Activated CD8-positive, alpha-beta memory T cell treated with anti-CD3 and anti-CD28 coated beads for 48 hours (primary cell): ENCODE measurements at regions not wholly inside any gene's neighbourhood (a gene's known extent, or its start where the extent isn't known, plus 50 kb on each side); places are given as distances from the start of the nearest gene placed in this dataset.

Experiments
- DNase-seq, 3 experiments: peaks; one replicate each; pipeline ENCODE4 v3.0.0-alpha.2; 2020; ENCODE audit warnings: low read depth in 2 of 3, low spot score in 2 of 3

- no peak for DNase-seq
Measured at GRCh38 chr15:77798151-77798835, 165.6 kb upstream of the LINGO1 start.

GRCh38 chr15:77797270-77797669 lies 164.6 kb upstream of the LINGO1 start:
- no peak for DNase-seq

- DNase-seq = no peak
Measured at GRCh38 chr15:77796046-77796729, 163.5 kb upstream of the LINGO1 start.

- DNase-seq = no peak
Measured at GRCh38 chr15:77795446-77795845, 162.7 kb upstream of the LINGO1 start.

GRCh38 chr15:77791941-77792340 lies 159.2 kb upstream of the LINGO1 start:
- no peak for DNase-seq

DNA sequence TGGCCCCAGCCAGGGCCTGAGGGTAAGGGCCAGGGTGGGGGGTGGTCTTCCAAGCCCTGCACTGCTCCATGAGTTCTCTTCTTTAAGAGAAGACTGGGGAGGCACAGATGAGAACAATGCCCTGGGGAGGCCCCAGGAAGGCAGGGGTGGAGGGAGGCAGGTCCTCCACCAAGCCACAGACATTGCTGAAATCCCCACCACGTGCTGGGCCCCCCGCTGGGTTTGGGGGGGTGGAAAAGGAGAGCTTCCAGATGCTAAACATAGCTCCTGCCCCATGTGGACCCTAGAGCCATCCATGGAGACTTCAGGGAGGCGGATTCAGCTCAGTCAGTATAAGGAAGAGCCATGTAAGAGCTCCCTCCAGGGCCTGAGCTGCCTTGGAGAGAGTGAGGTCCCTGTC lies 157.8 kb upstream of the LINGO1 start:
- no peak for DNase-seq

GRCh38 chr15:77786956-77787355 lies 154.2 kb upstream of the LINGO1 start:
- no peak for DNase-seq

DNA sequence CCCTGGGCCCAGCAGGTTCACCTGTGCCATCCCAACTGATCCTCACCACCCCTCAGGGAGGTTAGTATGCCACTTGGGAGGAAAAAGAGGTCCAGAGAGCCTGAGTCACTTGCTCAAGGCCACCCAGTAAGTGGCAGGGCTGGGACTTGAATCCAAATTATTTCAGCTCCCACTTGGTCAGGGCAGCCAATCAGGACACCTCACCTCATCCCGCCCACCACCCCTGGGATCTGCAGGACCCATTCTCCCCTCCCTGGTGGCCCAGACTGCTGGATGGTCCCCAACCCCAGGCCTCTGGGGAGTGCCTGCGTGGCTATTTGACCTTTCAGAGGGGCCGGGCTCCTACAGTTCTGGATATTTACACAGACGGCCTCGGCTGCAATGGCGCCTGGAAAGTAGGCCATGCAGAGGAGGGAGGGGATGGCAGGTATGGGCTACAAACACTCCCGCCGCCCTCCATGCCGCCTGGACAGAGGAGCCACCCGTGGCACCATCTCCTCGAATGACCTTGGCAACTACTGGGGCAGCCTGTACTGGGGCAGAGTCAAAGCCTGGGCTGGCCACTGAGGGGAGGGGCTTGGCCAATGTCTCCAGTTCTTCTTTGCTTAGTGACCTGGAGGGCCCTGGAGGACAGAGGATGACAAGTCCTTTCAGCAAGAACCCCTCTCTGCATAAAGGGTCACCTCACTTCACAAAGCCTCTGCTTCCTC lies 153.6 kb upstream of the LINGO1 start:
- no peak for DNase-seq

- DNase-seq = peak in 1 of 3 experiments; percentile 4
Measured at GRCh38 chr15:77784361-77785292, 151.9 kb upstream of the LINGO1 start.

- DNase-seq = no peak
Measured at GRCh38 chr15:77783636-77784035, 150.9 kb upstream of the LINGO1 start.

GRCh38 chr15:77782691-77783090 lies 150.0 kb upstream of the LINGO1 start:
- no peak for DNase-seq

DNA sequence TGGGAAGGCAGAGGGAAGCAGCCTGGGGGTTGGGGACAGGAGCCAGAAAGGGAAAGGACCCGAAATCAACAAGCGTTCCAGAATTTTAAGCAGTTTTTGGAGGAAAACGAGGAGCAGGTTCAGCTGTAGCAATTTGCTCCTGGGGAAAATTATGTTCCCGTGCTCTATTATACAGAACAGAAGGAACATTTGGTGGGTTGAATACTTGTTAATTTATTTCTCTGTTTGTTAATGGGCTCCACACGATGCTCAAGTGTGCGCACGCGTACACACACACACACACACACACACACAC lies 149.2 kb upstream of the LINGO1 start:
- DNase-seq = no peak

DNA sequence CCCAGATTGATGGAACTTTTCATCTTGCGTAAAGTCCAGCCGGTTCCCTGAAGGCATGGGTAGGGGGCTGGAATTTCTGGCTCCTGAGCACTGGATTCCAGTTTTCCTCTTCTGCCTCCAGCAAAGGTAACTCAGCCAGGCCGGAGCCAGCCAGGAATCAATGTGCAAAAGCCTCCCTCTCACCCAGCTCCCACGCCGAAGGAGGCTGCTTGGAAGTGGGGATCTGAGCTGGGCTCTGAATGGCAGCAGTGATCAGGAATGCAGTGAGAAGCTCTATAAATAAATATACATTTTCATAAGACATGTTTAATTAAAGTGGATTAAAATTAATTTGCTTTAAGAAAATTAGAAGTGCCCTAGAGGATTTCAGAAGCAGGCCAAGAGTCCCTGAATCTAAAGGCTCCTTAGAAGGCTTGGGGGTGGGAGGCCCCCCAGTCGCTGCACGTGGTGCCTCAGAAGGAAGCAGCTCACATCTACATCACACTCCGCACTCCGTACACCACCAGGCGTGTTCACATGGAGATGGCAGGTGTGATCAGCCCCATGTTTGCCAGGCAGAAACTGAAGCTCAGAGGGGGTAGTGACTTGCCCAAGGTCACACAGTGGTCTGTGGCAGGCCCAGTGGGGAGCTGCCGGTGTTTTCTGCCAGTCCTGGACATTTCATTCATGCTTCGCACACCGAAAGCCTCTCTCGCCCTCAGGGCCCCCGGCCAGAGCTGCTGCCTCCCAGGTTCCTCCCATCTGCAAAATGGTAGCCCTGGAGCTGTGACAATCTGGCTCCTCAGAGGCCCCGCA lies 148.6 kb upstream of the LINGO1 start:
- no peak for DNase-seq

DNA sequence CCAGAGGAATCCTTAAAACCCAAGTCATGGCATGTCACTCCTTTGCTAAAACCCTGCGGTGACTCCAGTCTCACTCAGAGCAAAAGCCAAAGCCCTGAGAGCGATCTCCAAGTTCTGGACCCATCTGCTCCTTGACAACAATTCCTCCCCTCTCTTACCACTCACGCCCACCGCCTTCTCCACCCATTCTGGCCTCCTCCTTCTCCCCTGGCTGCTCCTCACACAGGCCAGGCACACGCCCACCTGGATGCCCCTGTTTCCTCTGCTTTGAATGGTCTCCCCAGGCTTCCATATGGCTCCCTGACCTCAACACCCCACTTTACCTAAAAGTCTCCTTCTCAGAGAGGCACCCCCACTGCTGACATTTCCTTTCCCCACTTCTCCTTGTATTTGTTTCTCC lies 146.1 kb upstream of the LINGO1 start:
- no peak for DNase-seq

GRCh38 chr15:77775837-77776236 lies 143.1 kb upstream of the LINGO1 start:
- DNase-seq = no peak

DNA sequence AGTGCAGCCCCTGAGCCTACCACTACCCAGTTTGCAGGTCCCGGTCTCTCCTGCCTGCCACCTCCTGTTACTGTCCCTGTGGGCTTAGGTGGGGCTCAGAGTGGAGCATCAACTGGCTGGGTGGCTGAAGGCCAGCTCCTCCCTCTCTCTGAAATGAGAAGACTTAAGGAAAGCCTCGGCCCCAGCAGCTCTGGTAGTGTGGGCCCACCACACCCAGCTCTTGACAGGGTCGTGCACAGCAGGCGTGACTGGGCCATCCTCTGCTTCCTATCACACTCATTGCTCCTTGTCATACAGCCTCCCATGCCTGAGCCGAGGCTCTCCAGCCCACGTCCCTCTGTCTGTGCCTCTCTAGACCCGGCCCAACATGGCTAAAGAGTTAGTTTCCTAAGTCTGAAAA lies 142.7 kb upstream of the LINGO1 start:
- no peak for DNase-seq

DNA sequence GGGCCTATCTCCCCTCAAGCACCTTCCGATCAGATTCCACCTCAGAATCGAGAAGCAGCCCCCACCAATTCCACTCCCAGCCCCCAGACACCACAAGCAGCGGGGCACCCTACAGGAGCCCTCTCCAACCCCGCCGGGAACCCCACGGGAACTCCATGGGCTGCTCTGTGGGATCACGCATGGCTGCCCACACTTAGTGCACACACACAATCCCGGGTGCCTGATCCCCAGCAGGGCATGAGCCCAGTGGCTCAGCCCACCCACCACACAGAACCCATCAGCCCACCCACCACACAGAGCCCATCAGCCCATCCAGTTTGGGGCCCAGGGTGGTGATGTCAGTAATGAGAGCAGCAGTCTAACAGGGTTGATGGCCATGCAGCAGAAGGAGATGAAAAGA lies 141.6 kb upstream of the LINGO1 start:
- DNase-seq = no peak

DNA sequence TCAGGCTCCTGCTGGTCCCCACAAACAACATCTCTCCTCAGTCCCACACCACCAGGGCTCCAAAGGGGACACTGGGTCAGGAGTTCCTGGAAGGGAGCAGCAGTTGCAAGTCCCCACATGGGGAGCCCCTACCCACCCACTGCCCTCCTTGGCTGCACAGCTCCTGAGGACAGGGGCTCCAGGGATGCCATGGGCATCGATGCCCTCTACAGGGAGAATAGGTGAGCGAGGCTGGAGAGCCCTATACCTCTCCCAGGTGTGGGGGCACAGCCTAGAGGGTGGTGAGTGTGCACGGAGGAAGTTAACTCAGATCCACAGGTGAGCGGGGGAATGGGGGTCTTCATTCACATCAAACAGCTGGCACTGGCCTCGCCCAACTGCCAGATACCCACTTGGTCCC lies 141.2 kb upstream of the LINGO1 start:
- DNase-seq = no peak

GRCh38 chr15:77772641-77773402 lies 140.1 kb upstream of the LINGO1 start:
- no peak for DNase-seq

DNA sequence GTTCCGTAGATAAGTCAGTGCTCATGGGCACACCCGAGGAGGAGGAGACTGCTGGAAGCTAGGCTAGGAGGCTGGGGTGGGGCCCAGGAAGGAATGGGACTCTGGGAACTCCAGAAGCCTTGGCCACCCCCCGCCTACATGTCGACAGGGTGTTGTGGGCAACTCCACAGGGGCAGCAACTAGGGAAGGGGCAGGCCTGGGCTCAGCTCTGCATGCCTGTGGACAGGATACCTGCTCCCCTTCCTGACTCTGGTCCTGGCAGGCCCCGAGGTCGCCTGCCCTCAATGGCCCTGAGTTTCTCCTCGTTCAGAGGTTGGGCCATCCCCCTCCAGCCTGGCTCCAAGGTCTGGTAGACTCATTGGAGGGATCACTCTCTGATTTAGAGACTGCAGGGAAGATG lies 138.9 kb upstream of the LINGO1 start:
- no peak for DNase-seq
